Breast epithelium (tissue), 3 donors: ENCODE measurements at regions not wholly inside any gene's neighbourhood (a gene's known extent, or its start where the extent isn't known, plus 50 kb on each side); places are given as distances from the start of the nearest gene placed in this dataset.

Source experiments
- CTCF ChIP-seq, 3 donors: fragments of 450-650 bp; IDR thresholded peaks; one replicate each; pipeline ENCODE4 v1.5.1; 2016 to 2017; ENCODE audit warnings: antibody characterized with exemption in 3 of 3, mild to moderate bottlenecking in 3 of 3, moderate library complexity in 3 of 3
- POLR2A ChIP-seq: fragments of 450-650 bp; IDR thresholded peaks from one replicate; pipeline ENCODE4 v1.6.1; 2016; ENCODE audit warnings: antibody characterized with exemption, mild to moderate bottlenecking, moderate library complexity
- POLR2AphosphoS5 ChIP-seq, 3 donors: sonication (generic); formaldehyde crosslinking; IDR thresholded peaks; one replicate each; pipeline ENCODE4 v1.6.1; 2017; ENCODE audit warnings: antibody characterized with exemption in 3 of 3

DNA sequence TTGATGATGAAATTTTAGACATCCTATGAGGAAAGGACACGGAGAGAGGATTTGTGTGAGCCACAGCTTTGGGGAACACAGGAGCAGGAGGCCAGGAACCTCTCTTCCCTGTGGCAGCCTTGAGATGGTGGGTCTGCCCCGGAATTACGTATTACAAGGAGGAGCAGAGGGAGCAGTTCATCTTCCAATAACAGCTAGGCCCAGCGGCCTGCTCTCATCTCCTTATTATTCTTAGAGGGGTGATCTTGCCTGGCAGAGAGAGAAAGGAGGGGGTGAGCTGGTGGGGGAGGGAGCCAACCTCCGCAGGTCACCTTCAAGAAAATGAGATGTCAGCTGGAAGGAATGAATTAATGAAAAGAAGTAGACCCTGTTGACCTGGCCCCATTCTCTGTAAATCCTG, 305.8 kb downstream of the LRFN2 start:
- TF ChIP-seq CTCF (IDR thresholded peaks at IDR 0.05), result no peak
- no peak for TF ChIP-seq POLR2A
- TF ChIP-seq POLR2AphosphoS5 (IDR thresholded peaks at IDR 0.05), result no peak
